ENCODE measurements at regions not wholly inside any gene's neighbourhood (a gene's known extent, or its start where the extent isn't known, plus 50 kb on each side); places are given as distances from the start of the nearest gene placed in this dataset.

- ChIA-PET POLR2A (no interaction called here), CTCF (no interaction called here)
- Histone ChIP-seq H3K9me3 (replicated peaks; ENCODE audit: control insufficient read depth, insufficient read depth, low read length) (no peaks in the 10 kb centered on the region), H3K79me2 (ENCODE audit: control insufficient read depth, insufficient read depth, low read length) (no peaks in the 10 kb centered on the region), H2AFZ (ENCODE audit: low read depth, low read length) (no peak overlapping the region), H3K27me3 (ENCODE audit: control insufficient read depth in 2 of 2, insufficient read depth in 2 of 2, low read length in 2 of 2) (no peaks in the 10 kb centered on the region), H3K36me3 (ENCODE audit: control insufficient read depth in 2 of 2, extremely low read depth in 1 of 2, insufficient read depth in 2 of 2, low read length in 2 of 2) (no peaks in the 10 kb centered on the region), H3K9me1 (replicated peaks; ENCODE audit: control insufficient read depth, extremely low read depth, insufficient read depth, low read length) (no peaks in the 10 kb centered on the region), H3K4me1 (ENCODE audit: control insufficient read depth, extremely low read depth, insufficient read depth, low read length) (no peaks in the 10 kb centered on the region), H3K9ac (replicated peaks; ENCODE audit: extremely low read depth, insufficient read depth, low read length) (no peak overlapping the region), H3K4me2 (ENCODE audit: insufficient read depth, low read length) (no peak overlapping the region), H3K27ac (ENCODE audit: insufficient read depth, low read depth, low read length) (no peak overlapping the region), H3K4me3 (replicated peaks in 1 of 3; ENCODE audit: insufficient read depth in 1 of 3, low read depth in 1 of 3, low read length in 3 of 3) (no peak overlapping the region), H4K20me1 (replicated peaks; ENCODE audit: control insufficient read depth, extremely low read depth, insufficient read depth, low read length) (no peaks in the 10 kb centered on the region)
- dilution Hi-C loops (cut with MboI; ENCODE audit: extremely low pct_ligation_motif_present, low sequenced_read_pairs) (no loop called here), intact Hi-C loops (cut with micrococcal nuclease) (no loop called here)
- TF ChIP-seq MYC (IDR thresholded peaks at IDR 0.05; ENCODE audit: low read depth, low read length) (no peak), JUN (IDR thresholded peaks at IDR 0.05; ENCODE audit: borderline replicate concordance, insufficient read depth, insufficient read length, low read depth) (no peak), CTCF (IDR thresholded peaks at IDR 0.05; ENCODE audit: extremely low read depth in 1 of 2, insufficient read depth in 1 of 2, low read depth in 1 of 2, low read length in 2 of 2) (no peak), GATA2 (IDR thresholded peaks at IDR 0.05; ENCODE audit: insufficient read depth, insufficient read length, low read depth, low read length) (no peak), EZH2 (IDR thresholded peaks at IDR 0.05; ENCODE audit: borderline replicate concordance, low read depth, low read length, severe bottlenecking) (no peak)
- FAIRE-seq, result no peak
- DNase-seq (ENCODE audit: low read depth, low spot score), result no peak
- BruUV-seq (replicated peaks), result no TSS peak
These were observed 146.2 kb downstream of the SPATA18 start for GRCh38 chr4:52197306-52197705.

- H3K9ac ChIP-seq (replicated peaks; ENCODE audit: extremely low read depth, insufficient read depth, low read length), result no peak overlapping the region
- no peaks in the 10 kb centered on the region for H3K79me2 ChIP-seq (ENCODE audit: control insufficient read depth, insufficient read depth, low read length)
- CTCF ChIA-PET, result interaction anchor here (1.1 kb wide), 1 partner anchor 9 kb away, joined by 3 read pairs; no protein-coding TSS in a partner anchor
- no peaks in the 10 kb centered on the region for H3K4me1 ChIP-seq (ENCODE audit: control insufficient read depth, extremely low read depth, insufficient read depth, low read length)
- H3K4me3 ChIP-seq (replicated peaks in 1 of 3; ENCODE audit: insufficient read depth in 1 of 3, low read depth in 1 of 3, low read length in 3 of 3), result no peak overlapping the region
- dilution Hi-C loops (cut with MboI; ENCODE audit: extremely low pct_ligation_motif_present, low sequenced_read_pairs) (no loop called here), intact Hi-C loops (cut with micrococcal nuclease) (no loop called here)
- H3K4me2 ChIP-seq (ENCODE audit: insufficient read depth, low read length), result no peak overlapping the region
- no peaks in the 10 kb centered on the region for H3K9me3 ChIP-seq (replicated peaks; ENCODE audit: control insufficient read depth, insufficient read depth, low read length)
- no peaks in the 10 kb centered on the region for H3K36me3 ChIP-seq (ENCODE audit: control insufficient read depth in 2 of 2, extremely low read depth in 1 of 2, insufficient read depth in 2 of 2, low read length in 2 of 2)
- no peak overlapping the region for H3K27ac ChIP-seq (ENCODE audit: insufficient read depth, low read depth, low read length)
- POLR2A ChIA-PET, result interaction anchor here (0.8 kb wide), 1 partner anchor 210 kb away, joined by 3 read pairs; no protein-coding TSS in a partner anchor
- DNase-seq (ENCODE audit: low read depth, low spot score), result no peak
- no peaks in the 10 kb centered on the region for H3K27me3 ChIP-seq (ENCODE audit: control insufficient read depth in 2 of 2, insufficient read depth in 2 of 2, low read length in 2 of 2)
- no peak for TF ChIP-seq EZH2 (IDR thresholded peaks at IDR 0.05; ENCODE audit: borderline replicate concordance, low read depth, low read length, severe bottlenecking)
- TF ChIP-seq POLR2AphosphoS5 (IDR thresholded peaks at IDR 0.05; ENCODE audit: insufficient read depth, low read depth, low read length), result no peak
- TF ChIP-seq FOS (IDR thresholded peaks at IDR 0.05; ENCODE audit: borderline replicate concordance, insufficient read depth, low read length), result no peak
- no peak for TF ChIP-seq MYC (IDR thresholded peaks at IDR 0.05; ENCODE audit: low read depth, low read length)
- TF ChIP-seq GATA2 (IDR thresholded peaks at IDR 0.05; ENCODE audit: insufficient read depth, insufficient read length, low read depth, low read length), result no peak
- no peak for TF ChIP-seq MAX (IDR thresholded peaks at IDR 0.05; ENCODE audit: insufficient read depth, insufficient read length)
- TF ChIP-seq CTCF (IDR thresholded peaks at IDR 0.05; ENCODE audit: extremely low read depth in 1 of 2, insufficient read depth in 1 of 2, low read depth in 1 of 2, low read length in 2 of 2), result no peak
- no peak for TF ChIP-seq POLR2A (IDR thresholded peaks at IDR 0.05; ENCODE audit: low read depth, low read length)
- no peak for TF ChIP-seq JUN (IDR thresholded peaks at IDR 0.05; ENCODE audit: borderline replicate concordance, insufficient read depth, insufficient read length, low read depth)
- BruUV-seq (replicated peaks), result no TSS peak
- H2AFZ ChIP-seq (ENCODE audit: low read depth, low read length), result no peak overlapping the region
- no peaks in the 10 kb centered on the region for H4K20me1 ChIP-seq (replicated peaks; ENCODE audit: control insufficient read depth, extremely low read depth, insufficient read depth, low read length)
- no peak for FAIRE-seq
- H3K9me1 ChIP-seq (replicated peaks; ENCODE audit: control insufficient read depth, extremely low read depth, insufficient read depth, low read length), result no peaks in the 10 kb centered on the region
These were observed 147.2 kb downstream of the SPATA18 start for GRCh38 chr4:52198294-52198693.
